HG03432 (cell line): ENCODE measurements at regions not wholly inside any gene's neighbourhood (a gene's known extent, or its start where the extent isn't known, plus 50 kb on each side); places are given as distances from the start of the nearest gene placed in this dataset.
A peak's percentile ranks its signal among the peaks of the same experiment; 100 is the strongest.

Source experiments
- ATAC-seq: cut with Tn5 transposase; IDR thresholded peaks from one replicate; pipeline ENCODE4 v1.9.1; 2021; ENCODE audit warnings: mild to moderate bottlenecking, moderate library complexity; ENCODE audit not compliant: unreplicated experiment

DNA sequence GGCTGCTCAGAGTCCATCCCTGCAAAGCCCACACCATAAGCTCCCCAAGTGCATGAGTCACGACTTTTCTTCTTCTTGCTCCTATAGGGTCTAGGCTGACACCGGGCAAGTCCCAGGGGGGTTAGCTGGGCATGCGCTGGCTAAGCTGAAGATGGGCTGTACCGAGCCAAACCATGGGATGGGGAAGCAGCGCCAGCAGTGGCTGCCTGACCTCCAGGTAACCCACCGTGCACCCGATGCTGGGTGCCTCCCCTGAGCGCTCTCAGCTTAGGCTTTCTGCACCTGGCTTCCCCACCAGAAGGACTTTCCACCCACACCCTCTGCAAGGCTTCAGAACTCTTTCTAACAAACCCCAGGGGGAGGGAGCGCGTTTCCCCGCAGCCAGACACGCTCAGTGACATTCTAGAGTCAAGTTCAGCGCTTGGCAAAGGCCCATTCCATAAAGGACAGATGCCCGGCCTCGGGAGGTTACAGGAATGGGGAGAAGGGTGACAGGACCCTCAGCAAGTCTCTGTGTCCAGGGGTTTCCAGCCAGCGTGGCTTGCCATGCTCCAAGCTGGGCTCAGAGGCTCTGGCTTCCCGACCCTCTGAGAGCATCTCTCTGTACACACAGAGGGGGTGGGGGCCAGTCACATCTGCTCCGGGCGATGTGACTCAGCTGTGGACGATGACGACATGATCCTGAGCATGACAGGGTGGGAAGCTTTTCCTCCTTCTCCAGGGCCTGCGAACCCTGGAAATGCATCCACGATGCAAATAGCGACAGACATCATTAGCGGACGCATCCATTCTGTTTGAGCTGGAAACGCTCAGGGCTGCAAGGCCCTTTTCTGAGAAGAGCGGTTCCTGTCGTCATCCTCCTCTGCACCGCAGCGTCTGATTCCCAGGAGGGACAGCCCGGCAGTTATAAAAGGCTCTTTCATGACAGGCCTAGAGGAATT lies 107.8 kb downstream of the SIK1 start:
- ATAC-seq = no peak

DNA sequence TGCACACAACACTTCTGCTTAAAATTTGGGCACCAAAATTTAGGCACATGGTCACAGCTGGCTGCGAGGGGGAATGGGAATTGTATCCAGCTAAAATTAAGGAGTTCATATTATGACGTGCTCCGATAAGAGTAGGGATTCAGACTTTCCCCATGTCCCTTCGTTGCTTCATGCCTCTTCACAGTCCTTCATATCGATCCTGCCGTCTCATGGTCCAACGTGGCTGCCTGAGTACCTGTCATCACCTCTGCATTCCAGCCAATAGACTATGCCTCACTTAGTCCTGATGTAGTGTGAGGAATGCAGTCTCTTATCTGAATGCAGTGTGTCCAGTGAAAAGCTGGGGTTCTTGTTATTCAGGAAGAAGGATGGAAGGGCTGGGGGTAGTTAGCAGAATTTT lies 108.6 kb downstream of the SIK1 start:
- ATAC-seq = no peak

DNA sequence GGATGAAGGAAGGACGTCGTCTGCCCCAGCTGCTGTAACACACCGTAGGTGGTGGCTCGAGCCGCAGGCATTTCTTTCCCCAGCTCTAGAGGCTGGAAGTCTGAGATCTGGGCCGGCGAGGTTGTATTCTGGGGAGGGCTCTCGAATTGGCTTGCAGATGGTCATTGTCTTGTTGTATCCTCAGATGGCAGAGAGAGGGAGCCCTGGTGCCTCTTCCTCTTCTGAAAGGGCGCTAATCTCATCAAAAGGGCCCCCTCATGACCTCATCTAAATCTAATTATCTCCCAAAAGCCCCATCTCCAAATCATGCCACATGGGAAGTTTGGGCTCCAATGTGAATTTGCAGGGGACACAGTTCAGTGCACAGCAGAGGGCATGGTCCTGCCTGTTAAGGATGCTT lies 109.0 kb downstream of the SIK1 start:
- no peak for ATAC-seq

DNA sequence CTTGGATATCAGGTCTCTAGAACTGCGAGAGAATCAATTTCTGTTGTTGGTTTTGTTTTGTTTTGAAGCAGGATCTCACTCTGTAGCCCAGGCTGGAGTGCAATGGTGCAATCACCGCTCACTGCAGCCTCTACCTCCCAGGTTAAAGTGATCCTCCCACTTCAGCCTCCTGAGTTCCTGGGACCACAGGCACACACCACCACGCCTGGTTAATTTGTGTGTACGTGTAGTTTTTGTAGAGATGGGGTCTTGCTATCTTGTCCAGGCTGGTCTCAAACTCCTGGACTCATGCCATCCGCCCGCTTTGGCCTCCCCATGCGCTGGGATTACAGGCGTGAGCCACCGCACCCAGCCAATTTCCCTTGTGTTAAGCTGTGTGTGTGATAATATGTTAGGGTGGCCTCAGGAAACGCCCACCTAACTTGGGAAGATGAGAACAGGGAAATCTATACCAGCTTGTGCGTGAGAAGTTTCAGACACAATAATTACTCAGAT lies 109.6 kb downstream of the SIK1 start:
- ATAC-seq = no peak

DNA sequence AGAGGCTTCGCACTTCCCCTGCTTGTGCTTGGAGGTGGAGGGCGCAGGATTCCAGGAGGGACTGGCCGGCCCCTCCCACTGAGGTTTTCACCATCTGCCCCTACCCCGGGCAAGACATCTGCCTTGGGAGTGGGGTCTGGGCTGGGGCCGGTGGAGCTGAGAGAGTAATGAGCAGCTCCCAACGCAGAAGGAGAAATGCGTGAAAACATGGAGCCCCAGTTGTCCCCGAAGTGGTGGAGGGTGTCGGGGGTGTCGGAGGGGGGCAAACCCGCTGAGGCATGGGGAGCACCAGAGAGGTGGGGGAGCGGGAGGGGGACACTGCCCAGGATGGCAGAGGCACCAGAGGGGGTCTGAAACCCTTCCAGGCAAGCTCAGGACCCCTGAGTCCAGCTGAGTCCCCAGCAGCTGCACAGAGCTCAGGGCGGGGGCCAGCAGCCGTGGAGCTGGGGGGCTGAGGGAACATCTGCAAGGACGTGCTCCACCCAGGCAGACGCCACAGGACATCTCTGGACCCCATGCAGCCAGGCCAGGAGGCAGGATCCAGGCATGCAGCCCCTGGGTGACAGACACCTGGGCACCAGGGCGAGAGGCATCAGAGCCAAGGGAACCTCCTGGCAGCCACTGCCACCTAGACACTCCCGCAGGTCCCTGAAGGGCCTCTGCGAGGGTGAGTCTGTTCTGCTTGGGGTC lies 110.6 kb downstream of the SIK1 start:
- no peak for ATAC-seq

DNA sequence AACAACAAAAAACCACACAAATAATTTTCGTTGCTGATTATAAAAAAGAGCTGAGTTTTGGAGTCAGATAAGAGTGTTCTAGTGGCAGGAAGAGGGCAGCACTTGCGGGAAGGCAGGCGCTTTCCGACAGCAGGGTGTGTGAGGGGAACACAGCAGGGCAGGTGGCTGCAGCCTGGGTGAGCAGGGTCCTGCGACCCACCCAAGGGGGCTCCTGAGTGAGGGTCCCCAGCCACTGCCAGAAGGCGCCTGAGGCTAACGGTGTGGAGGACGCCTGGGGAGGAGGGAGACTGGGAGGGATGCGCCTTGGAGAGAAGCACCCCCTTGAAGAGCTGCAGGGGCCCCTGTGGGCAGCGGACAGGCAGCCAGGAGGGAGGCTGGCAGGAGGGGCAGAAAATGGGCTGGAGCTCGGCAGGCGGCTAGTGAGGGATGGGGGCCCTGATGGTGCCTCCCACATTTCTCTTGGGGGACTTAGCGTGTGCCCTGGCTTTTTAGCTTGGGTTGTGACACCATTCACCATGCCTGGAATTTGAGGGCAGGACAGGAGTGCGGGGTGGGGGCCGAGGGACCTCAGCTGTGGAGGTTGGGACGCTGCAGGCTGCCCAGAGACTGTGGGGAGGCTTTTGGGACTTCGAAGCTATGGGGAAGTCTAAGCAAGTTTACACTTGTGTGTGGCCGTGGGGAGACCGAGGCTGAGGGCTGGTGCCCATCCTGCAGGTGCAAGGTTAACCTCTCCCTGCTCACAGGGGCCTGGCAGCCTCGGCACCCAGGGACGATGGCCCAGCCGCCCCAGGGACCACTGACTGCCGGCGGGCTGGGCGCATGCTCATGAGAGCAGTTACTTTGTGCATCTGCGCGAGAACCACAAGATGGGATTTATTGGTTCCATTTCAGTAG lies 111.4 kb downstream of the SIK1 start:
- no peak for ATAC-seq

DNA sequence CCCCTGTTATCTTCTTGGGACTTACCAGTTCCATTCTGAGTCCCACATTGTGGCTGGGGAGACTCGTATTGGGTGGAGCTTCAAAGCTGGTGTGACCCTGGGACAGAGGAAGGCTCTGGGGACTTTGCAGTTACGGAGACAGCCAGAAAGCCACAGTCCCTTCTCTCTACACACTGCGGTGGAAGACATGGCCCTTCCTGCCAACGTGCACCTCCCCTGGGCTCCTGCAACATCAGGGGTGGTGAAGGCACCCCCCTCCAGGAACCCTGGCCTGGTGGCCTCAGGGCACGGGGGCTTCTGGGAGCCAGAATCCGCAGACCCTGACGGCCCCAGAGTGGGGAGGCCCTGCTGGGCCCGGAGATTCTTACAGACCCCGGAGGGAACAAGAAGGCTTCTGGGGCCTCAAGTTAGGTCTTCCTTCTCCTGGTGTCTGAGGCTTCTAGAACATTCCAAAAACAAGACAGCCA lies 113.0 kb downstream of the SIK1 start:
- no peak for ATAC-seq

DNA sequence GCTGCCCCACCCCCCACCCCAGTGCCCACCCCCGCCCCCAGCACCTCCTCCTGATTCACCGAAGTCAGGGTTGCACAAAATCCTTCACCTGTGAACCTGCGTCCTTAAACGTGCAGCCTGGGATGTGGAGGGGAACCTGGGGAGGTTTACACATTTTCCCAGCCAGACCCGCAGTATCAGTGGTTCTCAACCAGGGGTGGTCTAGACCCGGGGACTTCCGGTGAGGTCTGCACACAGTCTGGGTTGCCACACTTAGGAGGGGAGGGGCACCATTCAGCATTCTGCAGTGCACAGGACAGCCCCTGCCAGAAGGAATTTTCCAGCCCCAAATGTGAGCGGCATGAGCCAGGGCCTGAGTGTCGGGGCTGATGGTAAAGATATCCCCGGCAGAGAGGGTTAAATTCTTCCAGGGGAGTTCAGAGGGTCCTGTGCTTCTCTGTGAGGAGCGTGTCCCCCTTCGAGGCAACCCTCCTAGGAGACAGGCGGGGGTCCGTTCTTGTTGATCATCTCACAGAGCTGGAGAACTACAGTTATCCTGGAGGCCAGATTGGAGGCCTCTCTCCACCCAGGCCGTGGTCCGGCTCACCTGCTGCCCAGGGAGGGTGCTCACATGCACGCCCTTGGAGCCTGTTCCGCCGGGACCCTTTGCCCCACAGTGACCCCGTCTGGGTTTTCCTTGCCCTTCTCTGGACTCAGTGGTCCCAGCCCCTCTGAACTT lies 113.6 kb downstream of the SIK1 start:
- no peak for ATAC-seq

DNA sequence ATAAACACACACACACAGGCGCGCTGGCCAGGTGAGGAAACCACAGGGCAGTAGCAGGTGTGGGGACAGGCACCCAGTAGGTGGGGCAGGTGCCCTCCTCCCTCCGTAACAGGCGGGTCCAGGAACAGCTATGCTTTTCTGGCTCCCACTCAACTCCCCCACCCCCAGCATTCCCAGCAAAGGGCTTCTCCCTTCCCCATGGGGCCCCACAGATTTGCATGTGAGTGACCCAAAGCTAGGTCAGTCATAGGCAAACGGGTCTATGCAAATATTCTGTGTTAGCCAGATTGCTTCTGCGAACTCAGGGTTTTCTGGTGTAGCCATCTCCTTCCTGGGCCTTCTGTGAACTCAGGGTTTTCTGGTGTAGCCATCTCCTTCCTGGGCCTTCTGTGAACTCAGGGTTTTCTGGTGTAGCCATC lies 114.2 kb downstream of the SIK1 start:
- no peak for ATAC-seq

DNA sequence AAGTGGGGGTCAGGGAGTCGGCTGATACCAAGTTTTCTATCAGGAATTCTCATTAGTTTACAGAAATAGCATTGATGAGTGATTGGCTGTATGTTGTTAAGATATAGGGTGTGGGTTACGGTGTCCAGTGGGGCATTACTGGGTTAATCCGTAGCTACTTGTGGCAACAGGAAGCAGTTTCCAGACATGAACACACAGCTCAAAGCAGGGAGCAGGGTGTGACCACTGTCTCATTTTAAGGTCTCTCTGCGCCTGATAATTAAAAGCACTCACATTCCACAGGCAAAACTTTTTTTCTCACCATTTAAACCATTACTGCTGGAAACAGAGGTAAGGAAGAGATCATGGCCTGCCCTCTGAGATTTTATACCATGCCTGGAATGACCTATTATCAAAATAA lies 114.9 kb downstream of the SIK1 start:
- no peak for ATAC-seq

DNA sequence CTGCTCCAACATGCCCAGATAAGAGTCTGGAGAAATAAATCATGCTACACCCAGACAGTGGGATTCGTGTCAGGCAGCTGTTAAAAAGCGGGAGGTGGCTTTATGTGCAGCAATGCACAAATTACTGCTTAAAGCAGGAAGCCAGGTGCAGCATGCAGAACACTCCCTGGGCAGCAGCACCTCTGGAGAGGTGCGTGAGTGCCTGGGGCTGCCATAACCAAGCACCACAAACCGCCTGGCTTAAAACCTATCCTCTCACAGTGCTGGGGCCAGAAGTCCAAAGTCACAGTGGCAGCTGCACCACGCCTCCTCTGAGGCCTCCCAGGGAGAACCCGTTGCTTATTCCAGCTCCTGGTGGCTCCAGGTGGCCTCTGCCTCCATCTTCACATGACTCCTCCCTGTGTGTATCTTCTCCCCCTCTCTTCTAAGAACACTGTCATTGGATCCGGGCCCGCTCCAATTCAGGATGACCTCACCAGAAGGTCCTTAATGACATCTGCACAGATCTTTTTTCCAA lies 115.6 kb downstream of the SIK1 start:
- no peak for ATAC-seq

DNA sequence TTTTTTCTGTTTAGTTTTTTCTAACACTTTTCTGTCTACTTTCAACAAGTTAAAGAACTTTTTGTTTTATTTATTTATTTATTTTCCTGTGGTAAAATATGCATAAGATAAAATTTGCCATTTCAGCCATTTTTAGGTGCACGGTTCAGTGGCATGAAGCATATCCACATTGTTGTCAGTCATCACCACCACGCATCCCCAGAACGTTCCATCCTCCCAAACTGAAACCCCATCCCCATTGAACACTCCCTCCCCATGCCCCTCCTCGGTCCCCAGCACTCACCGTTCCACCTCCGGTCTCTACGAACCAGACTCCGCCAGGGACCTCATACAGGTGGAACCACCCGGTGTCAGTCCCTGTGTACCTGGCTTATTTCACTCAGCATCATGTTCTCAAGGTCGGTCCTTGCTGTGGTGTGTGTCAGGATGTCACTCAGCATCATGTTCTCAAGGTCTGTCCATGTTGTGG lies 118.1 kb downstream of the SIK1 start:
- ATAC-seq = no peak

DNA sequence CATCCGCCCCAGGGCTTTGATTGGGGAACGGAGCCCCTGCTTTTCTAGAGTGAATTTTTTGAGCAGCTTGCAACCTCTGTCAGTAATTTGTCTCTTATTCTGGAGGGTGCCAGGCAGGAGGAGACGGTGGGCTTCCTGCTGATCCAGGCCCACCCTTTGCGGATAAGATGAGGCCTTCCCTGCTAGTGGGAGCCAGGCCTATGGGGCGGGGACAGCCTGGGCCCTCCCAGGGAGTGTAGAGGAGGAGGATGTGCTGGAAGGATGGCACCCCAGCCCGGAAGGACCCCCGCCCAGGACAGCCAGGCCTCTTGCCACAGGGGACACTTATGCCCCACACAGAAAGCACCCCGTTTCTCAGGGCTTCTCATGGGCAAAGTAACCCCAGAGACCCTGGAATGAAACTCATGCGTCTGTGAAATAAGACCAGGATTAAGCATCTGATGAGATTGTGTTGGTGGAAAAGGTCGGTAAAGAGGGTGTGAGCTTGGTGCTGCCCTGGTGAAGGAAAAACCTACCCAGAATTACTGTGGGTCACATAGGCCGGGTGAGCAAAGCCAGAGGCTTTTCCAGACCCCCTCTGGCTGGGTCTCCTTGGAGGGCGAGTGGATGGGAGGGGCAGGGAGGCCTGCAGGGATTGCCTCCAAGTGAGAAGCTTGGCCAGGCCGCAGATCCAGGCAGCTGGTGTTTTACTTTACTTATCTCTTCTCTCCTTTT lies 118.7 kb downstream of the SIK1 start:
- no peak for ATAC-seq

DNA sequence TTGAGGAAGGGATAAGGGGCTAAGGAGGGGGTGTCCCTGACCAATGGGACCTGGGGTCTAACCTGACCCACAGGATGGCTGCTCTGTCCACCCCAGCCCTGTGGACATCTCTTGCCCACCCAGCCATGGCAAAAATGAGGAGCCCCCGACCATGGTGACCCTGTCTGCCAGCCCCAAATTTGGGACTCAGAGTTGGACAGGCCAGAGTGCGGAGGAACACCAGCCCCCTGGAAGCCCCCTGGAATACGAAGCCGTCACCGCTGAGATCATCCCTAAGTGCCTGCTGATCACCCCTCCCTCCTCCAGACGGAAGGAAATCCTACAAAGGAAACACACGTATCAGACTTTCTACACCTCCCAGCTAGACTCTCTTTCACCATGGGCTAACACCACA lies 119.3 kb downstream of the SIK1 start:
- no peak for ATAC-seq

DNA sequence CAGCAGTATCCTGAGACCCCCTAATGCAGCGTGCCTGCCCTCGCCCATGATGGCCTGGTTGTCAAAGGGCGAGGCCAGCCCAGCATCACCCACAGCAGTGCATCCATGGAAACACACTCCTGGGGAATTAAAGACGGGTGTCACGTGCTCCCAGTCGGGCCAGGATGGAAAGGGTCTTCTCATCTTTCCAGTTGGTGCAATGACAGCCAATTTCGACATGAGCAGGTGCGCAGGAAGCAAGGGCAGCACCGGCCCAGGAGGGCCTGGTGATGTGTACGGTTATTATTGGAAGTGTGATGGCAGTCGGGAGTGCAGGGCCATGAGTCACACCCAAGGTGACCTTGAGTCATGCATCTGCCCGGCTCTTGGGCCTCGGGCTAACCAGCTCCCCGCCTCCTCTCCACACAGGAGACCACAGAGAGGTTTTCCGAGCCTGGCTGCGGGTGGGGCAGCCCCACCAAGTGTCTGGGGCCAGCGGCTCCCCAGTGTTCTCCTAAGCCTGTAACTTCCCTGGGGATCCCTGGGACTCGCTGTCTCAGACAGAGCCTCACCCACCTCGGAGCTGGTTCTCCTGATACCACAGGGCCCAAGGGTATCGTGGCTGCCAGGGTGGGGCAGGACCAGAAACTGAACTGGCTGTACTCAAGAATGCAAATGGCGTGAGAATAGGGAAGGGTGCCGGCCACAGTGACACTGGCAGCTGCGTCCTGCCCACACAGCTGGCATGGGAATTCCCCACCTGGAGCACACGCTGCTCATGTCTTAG lies 119.8 kb downstream of the SIK1 start:
- peak; percentile 62 for ATAC-seq

DNA sequence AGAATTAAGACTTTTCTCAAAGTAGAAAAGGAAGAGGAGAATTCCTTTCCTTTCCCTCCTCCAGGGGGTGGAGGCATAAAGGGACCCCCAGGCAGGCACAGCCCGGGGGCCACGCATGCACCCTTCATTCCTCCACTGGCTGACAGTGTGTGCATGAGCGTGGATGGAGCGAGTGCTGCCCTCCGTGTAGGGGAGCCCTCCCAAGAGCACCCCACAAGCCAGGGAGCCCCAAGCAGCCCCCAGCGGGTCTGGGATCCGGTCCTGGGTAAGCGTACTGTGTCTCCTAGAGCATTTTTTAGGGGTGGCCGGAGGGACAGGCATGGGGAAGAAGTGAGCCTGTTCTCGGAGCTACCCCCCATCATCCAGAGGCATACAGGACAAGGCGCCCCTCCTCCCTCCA lies 120.5 kb downstream of the SIK1 start:
- no peak for ATAC-seq

DNA sequence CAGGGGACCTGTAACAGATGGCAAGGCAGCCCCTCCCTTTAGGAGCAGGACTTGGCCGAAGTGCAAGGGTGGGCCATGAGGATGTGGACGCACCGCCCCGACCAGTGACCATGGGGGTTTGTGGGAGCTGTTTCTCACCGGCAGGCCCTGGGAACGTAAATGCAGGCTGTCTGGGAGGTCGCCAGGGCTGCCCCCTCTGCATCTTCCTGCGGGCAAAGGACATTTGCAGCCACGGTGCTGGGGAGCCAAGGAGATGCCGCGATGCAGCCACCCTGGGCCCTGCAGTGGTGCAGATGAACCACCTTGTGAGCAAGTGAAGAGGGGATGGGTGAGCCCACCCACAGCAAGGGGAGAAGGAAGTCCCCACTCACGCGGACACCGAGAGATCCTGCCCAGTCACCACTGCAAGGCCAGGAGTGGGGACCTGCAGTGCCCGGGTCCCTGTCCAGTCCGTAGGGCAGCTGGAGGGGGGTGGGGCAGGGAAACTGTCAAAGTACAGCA lies 121.1 kb downstream of the SIK1 start:
- ATAC-seq = no peak

DNA sequence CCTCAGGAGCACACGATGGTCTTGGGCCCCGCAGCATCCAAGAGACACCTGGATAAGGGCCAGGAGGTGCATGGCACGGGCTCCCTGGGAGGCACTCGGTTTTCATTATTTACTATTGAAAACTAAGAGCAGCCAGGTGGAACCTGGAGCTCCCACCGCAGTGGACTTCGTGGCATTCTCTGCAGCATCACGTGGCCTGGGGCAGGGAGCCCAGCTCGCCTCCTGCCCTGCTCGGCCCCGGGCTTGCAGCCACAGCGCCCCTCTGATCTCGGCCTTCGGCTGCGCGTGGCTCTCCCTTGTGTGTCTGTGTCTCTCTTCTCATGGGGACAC lies 121.6 kb downstream of the SIK1 start:
- ATAC-seq = no peak
